ENCODE measurements at regions not wholly inside any gene's neighbourhood (a gene's known extent, or its start where the extent isn't known, plus 50 kb on each side); places are given as distances from the start of the nearest gene placed in this dataset.
A peak's percentile ranks its signal among the peaks of the same experiment; 100 is the strongest.

DNA sequence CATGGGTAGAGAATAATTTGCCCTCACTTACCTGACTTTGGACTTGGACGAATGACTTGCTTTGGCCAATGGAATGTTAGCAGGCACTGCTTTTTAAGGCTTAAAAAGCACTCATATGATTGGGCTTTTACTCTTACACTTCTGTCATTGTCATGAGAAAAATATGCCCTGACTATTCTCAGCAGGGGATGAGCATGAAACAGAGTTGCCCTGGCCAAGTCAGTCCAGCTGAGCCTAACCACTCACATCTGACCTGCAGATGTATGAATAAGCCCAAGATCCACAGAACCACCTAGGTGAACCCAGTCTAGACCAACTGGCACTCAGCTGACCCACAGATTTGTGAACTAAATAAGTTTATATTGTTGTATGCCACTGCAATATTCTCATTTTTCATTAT, 573.5 kb downstream of the TNS3 start:
- H3K9ac ChIP-seq (ENCODE audit: low read depth, low read length): no peak overlapping the region
- H3K79me1 ChIP-seq (ENCODE audit: low read depth in 1 of 2, low read length in 2 of 2): no peaks in the 10 kb centered on the region
- H2BK5ac ChIP-seq (ENCODE audit: low read depth, low read length, poor library complexity, severe bottlenecking): no peak overlapping the region
- H2BK20ac ChIP-seq (ENCODE audit: low read depth, low read length): no peak overlapping the region
- ATAC-seq (ENCODE audit: low read depth) (no peak), DNase-seq (peak; percentile 3)
- H4K20me1 ChIP-seq (ENCODE audit: insufficient read depth, low read length): no peaks in the 10 kb centered on the region
- H2AK9ac ChIP-seq (replicated peaks; ENCODE audit: low read depth, low read length, poor library complexity): no peak overlapping the region
- dilution Hi-C loops (cut with HindIII; ENCODE audit: low sequenced_read_pairs, unreplicated experiment): no loop called here
- no peak overlapping the region for H3K18ac ChIP-seq (ENCODE audit: low read depth, low read length)
- no peak overlapping the region for H3K14ac ChIP-seq (replicated peaks; ENCODE audit: low read depth, low read length)
- H3K27me3 ChIP-seq (ENCODE audit: control insufficient read depth, insufficient read depth, low read length): no peaks in the 10 kb centered on the region
- H2AFZ ChIP-seq (replicated peaks; ENCODE audit: low read length, poor library complexity): no peak overlapping the region
- TF ChIP-seq, protein P1, sequence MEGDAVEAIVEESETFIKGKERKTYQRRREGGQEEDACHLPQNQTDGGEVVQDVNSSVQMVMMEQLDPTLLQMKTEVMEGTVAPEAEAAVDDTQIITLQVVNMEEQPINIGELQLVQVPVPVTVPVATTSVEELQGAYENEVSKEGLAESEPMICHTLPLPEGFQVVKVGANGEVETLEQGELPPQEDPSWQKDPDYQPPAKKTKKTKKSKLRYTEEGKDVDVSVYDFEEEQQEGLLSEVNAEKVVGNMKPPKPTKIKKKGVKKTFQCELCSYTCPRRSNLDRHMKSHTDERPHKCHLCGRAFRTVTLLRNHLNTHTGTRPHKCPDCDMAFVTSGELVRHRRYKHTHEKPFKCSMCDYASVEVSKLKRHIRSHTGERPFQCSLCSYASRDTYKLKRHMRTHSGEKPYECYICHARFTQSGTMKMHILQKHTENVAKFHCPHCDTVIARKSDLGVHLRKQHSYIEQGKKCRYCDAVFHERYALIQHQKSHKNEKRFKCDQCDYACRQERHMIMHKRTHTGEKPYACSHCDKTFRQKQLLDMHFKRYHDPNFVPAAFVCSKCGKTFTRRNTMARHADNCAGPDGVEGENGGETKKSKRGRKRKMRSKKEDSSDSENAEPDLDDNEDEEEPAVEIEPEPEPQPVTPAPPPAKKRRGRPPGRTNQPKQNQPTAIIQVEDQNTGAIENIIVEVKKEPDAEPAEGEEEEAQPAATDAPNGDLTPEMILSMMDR (conservative IDR thresholded peaks at IDR 0.05; ENCODE audit: low read depth, low read length): no peak
- no peak for TF ChIP-seq FOS (IDR thresholded peaks at IDR 0.05; ENCODE audit: low read depth, low read length)
- no peak for TF ChIP-seq RFX5 (IDR thresholded peaks at IDR 0.05; ENCODE audit: low read depth, low read length)
- TF ChIP-seq POLR2A (IDR thresholded peaks at IDR 0.05; ENCODE audit: low read depth, low read length): no peak
- TF ChIP-seq MAFK (IDR thresholded peaks at IDR 0.05; ENCODE audit: low read depth, low read length): no peak
- no peak for TF ChIP-seq RAD21 (IDR thresholded peaks at IDR 0.05; ENCODE audit: low read length)
- TF ChIP-seq MXI1 (IDR thresholded peaks at IDR 0.05; ENCODE audit: borderline replicate concordance, low read depth, low read length): no peak
- TF ChIP-seq CEBPB (IDR thresholded peaks at IDR 0.05; ENCODE audit: low read depth, low read length): no peak
- no peak for TF ChIP-seq MAZ (IDR thresholded peaks at IDR 0.05; ENCODE audit: borderline replicate concordance, low read depth, low read length)
- TF ChIP-seq BHLHE40 (IDR thresholded peaks at IDR 0.05; ENCODE audit: low read depth, low read length): no peak
- TF ChIP-seq, protein P2, sequence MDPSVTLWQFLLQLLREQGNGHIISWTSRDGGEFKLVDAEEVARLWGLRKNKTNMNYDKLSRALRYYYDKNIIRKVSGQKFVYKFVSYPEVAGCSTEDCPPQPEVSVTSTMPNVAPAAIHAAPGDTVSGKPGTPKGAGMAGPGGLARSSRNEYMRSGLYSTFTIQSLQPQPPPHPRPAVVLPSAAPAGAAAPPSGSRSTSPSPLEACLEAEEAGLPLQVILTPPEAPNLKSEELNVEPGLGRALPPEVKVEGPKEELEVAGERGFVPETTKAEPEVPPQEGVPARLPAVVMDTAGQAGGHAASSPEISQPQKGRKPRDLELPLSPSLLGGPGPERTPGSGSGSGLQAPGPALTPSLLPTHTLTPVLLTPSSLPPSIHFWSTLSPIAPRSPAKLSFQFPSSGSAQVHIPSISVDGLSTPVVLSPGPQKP (IDR thresholded peaks at IDR 0.05; ENCODE audit: borderline replicate concordance, low read depth, low read length): no peak
- TF ChIP-seq SMC3 (IDR thresholded peaks at IDR 0.05; ENCODE audit: low read depth, low read length): no peak
- TF ChIP-seq, protein P3, sequence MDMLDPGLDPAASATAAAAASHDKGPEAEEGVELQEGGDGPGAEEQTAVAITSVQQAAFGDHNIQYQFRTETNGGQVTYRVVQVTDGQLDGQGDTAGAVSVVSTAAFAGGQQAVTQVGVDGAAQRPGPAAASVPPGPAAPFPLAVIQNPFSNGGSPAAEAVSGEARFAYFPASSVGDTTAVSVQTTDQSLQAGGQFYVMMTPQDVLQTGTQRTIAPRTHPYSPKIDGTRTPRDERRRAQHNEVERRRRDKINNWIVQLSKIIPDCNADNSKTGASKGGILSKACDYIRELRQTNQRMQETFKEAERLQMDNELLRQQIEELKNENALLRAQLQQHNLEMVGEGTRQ (IDR thresholded peaks at IDR 0.05; ENCODE audit: low read depth, low read length): no peak
- no peak for TF ChIP-seq RCOR1 (IDR thresholded peaks at IDR 0.05; ENCODE audit: insufficient replicate concordance, low read length)
- TF ChIP-seq NFE2L2 (IDR thresholded peaks at IDR 0.05; ENCODE audit: low read depth, low read length): no peak
- no peak for TF ChIP-seq CHD1 (IDR thresholded peaks at IDR 0.05; ENCODE audit: low read depth, low read length)
- H4K8ac ChIP-seq (ENCODE audit: low read depth in 2 of 2, low read length in 2 of 2): no peak overlapping the region
- H3K4me2 ChIP-seq (ENCODE audit: low read depth, low read length): no peak overlapping the region
- no TSS peak for BruUV-seq (replicated peaks)
- no peak overlapping the region for H4K5ac ChIP-seq (ENCODE audit: low read depth, low read length)
- ChIA-PET CTCF (no interaction called here), POLR2A (ENCODE audit: unreplicated experiment) (no interaction called here)
- H3K9me3 ChIP-seq (ENCODE audit: control insufficient read depth, insufficient read depth, low read length): no peaks in the 10 kb centered on the region
- H3K4ac ChIP-seq (ENCODE audit: low read depth, low read length): no peak overlapping the region
- H3K4me3 ChIP-seq (ENCODE audit: insufficient read depth, low read depth, low read length): no peak overlapping the region
- no peaks in the 10 kb centered on the region for H3K4me1 ChIP-seq (ENCODE audit: control insufficient read depth, insufficient read depth, low read length)
- no peak overlapping the region for H2BK15ac ChIP-seq (ENCODE audit: low read depth, low read length)
- H2BK120ac ChIP-seq (ENCODE audit: low read depth, low read length): no peak overlapping the region
- H2AK5ac ChIP-seq (ENCODE audit: low read depth, low read length): no peak overlapping the region
- H3K23ac ChIP-seq (ENCODE audit: low read depth, low read length): no peak overlapping the region
- intact Hi-C loops (cut with micrococcal nuclease): no loop called here
- H4K91ac ChIP-seq (ENCODE audit: insufficient read depth, low read depth, low read length): no peak overlapping the region
- H3K9me1 ChIP-seq (ENCODE audit: insufficient read depth, low read length): no peaks in the 10 kb centered on the region
- H3K36me3 ChIP-seq (ENCODE audit: control insufficient read depth, insufficient read depth, low read length): no peaks in the 10 kb centered on the region
- in situ Hi-C loops (cut with MboI; ENCODE audit: low sequenced_read_pairs): no loop called here
- no peak overlapping the region for H3K56ac ChIP-seq (ENCODE audit: extremely low read depth, insufficient read depth, low read length)
- WGBS, 2 experiments (ENCODE audit: extremely low coverage in 2 of 2, insufficient read length in 1 of 2): no CpG with 5 or more reads among the region's 1 CpG
- no peak overlapping the region for H3K27ac ChIP-seq (ENCODE audit: insufficient read depth, low read length)

Data from IMR-90 (cell line).